WTC11 (cell line): ENCODE measurements at regions not wholly inside any gene's neighbourhood (a gene's known extent, or its start where the extent isn't known, plus 50 kb on each side); places are given as distances from the start of the nearest gene placed in this dataset.

Source experiments
- ATAC-seq: fragments of 200-7000 bp; cut with Tn5 transposase; 2 replicates; pipeline ENCODE4 v1.10.0; 2021; ENCODE audit warnings: mild to moderate bottlenecking, moderate library complexity
- CTCF ChIA-PET: fragments of 300-600 bp; sonication (Branson Sonifier 250); formaldehyde crosslinking; loops from one replicate; lab custom pipeline; 2021; ENCODE audit warnings: antibody characterized with exemption; lab: Charles Lee
- POLR2A ChIA-PET: fragments of 350-600 bp; sonication (Branson Sonifier 250); formaldehyde crosslinking; loops from one replicate; lab custom pipeline; 2021; ENCODE audit warnings: antibody characterized with exemption; lab: Charles Lee
- DNase-seq: peaks from one replicate; pipeline ENCODE4 v3.0.0; 2021; ENCODE audit warnings: low spot score
- H3K27ac Mint-ChIP-seq: 2 replicates; pipeline ENCODE4 v1.8.0; 2021; ENCODE audit warnings: mixed read lengths
- H3K27me3 Mint-ChIP-seq: 2 replicates; pipeline ENCODE4 v1.8.0; 2021; ENCODE audit warnings: low read depth, mild to moderate bottlenecking, moderate library complexity, mixed read lengths
- H3K36me3 Mint-ChIP-seq: 2 replicates; pipeline ENCODE4 v1.8.0; 2021; ENCODE audit warnings: mixed read lengths
- H3K4me1 Mint-ChIP-seq: 2 replicates; pipeline ENCODE4 v1.8.0; 2022; ENCODE audit warnings: mixed read lengths
- H3K4me3 Mint-ChIP-seq: 2 replicates; pipeline ENCODE4 v1.8.0; 2021; ENCODE audit warnings: mild to moderate bottlenecking, moderate library complexity, mixed read lengths
- H3K9me3 Mint-ChIP-seq: 2 replicates; pipeline ENCODE4 v1.8.0; 2021; ENCODE audit warnings: mixed read lengths
- CBFB ChIP-seq: sonication (generic); formaldehyde crosslinking; IDR thresholded peaks from 2 replicates; pipeline ENCODE4 v1.8.1; 2022; ENCODE audit warnings: mild to moderate bottlenecking, low read depth, missing genetic modification reagents
- GABPB1 ChIP-seq: sonication (generic); formaldehyde crosslinking; IDR thresholded peaks from 2 replicates; pipeline ENCODE4 v1.8.1; 2023; ENCODE audit warnings: mild to moderate bottlenecking, missing genetic modification reagents
- GRHL2 ChIP-seq: fragments of 250-450 bp; sonication (Bioruptor Pico); IDR thresholded peaks from 2 replicates; pipeline ENCODE4 v1.8.0; 2022; ENCODE audit warnings: mild to moderate bottlenecking, moderate library complexity; ENCODE audit not compliant: insufficient replicate concordance, severe bottlenecking
- IRF2 ChIP-seq: sonication (generic); formaldehyde crosslinking; IDR thresholded peaks from 2 replicates; pipeline ENCODE4 v1.8.0; 2022; ENCODE audit warnings: low read depth, missing genetic modification reagents, borderline replicate concordance
- JUN ChIP-seq: sonication (generic); formaldehyde crosslinking; IDR thresholded peaks from 2 replicates; pipeline ENCODE4 v1.8.0; 2023; ENCODE audit warnings: mild to moderate bottlenecking, missing genetic modification reagents
- MAX ChIP-seq: sonication (generic); formaldehyde crosslinking; IDR thresholded peaks from 2 replicates; pipeline ENCODE4 v1.8.0; 2022; ENCODE audit warnings: mild to moderate bottlenecking, missing genetic modification reagents
- NFE2L1 ChIP-seq: sonication (generic); formaldehyde crosslinking; IDR thresholded peaks from 2 replicates; pipeline ENCODE4 v1.8.1; 2023; ENCODE audit warnings: missing genetic modification reagents
- NR3C1 ChIP-seq: sonication (generic); formaldehyde crosslinking; conservative IDR thresholded peaks from 2 replicates; pipeline ENCODE4 v1.8.1; 2023; ENCODE audit warnings: low read depth, mild to moderate bottlenecking, missing genetic modification reagents
- TP53 ChIP-seq: sonication (generic); formaldehyde crosslinking; IDR thresholded peaks from 2 replicates; pipeline ENCODE4 v1.8.1; 2023; ENCODE audit warnings: mild to moderate bottlenecking, missing genetic modification reagents
- ZNF219 ChIP-seq: sonication (generic); formaldehyde crosslinking; IDR thresholded peaks from 2 replicates; pipeline ENCODE4 v1.8.0; 2023; ENCODE audit warnings: missing genetic modification reagents, mild to moderate bottlenecking, borderline replicate concordance
- ZNF317 ChIP-seq: sonication (generic); formaldehyde crosslinking; IDR thresholded peaks from 2 replicates; pipeline ENCODE4 v1.8.1; 2023; ENCODE audit warnings: low read depth, mild to moderate bottlenecking, moderate library complexity, missing genetic modification reagents, borderline replicate concordance
- ZNF416 ChIP-seq: fragments of 250-450 bp; sonication (Bioruptor Pico); IDR thresholded peaks from 2 replicates; pipeline ENCODE4 v1.9.0; 2021; ENCODE audit warnings: mild to moderate bottlenecking, inconsistent platforms
- ZSCAN18 ChIP-seq: fragments of 250-450 bp; sonication (Bioruptor Pico); IDR thresholded peaks from 2 replicates; pipeline ENCODE4 v2.1.2; 2022; ENCODE audit warnings: mild to moderate bottlenecking, moderate library complexity
- TF ChIP-seq, protein P1 (sequence below): sonication (generic); formaldehyde crosslinking; IDR thresholded peaks from 2 replicates; pipeline ENCODE4 v1.8.1; 2023; ENCODE audit warnings: mild to moderate bottlenecking, missing genetic modification reagents, moderate library complexity
- TF ChIP-seq, protein P2 (sequence below): fragments of 250-450 bp; sonication (Bioruptor Pico); IDR thresholded peaks from 2 replicates; pipeline ENCODE4 v1.9.0; 2021; ENCODE audit warnings: moderate library complexity, mild to moderate bottlenecking, inconsistent platforms, borderline replicate concordance
- TF ChIP-seq, protein P3 (sequence below): sonication (generic); formaldehyde crosslinking; IDR thresholded peaks from 2 replicates; pipeline ENCODE4 v1.8.0; 2023; ENCODE audit warnings: missing genetic modification reagents
- TF ChIP-seq, protein P4 (sequence below): sonication (generic); formaldehyde crosslinking; IDR thresholded peaks from 2 replicates; pipeline ENCODE4 v1.8.1; 2022; ENCODE audit warnings: low read depth, mild to moderate bottlenecking, moderate library complexity, missing genetic modification reagents, borderline replicate concordance

DNA sequence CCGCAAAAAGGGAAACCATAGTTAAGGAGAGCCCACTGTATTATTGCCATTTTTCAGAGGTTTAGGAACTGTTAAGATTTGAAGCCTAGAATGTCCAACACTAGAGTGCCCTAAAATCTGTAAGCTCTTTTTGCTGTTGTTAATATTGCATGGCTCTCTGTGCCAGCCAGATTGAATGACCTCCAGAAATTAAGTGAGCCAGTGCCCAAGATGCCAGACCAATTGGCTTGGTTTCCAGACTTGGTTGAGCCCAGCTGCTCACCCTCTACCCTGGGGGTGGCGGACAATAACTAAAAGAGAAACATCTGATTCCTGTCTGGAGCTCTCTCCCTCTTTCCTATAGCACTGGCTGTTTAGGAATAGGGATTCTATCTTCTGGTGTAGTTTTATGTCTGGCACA is 340.1 kb downstream of the PHF14 start:
- peaks cover 14% of the 10 kb centered on the region for H3K4me1 Mint-ChIP-seq
- no peaks in the 10 kb centered on the region; the same call in 1 of the 2 replicates for H3K27me3 Mint-ChIP-seq
- CTCF ChIA-PET, result no interaction called here
- no peak overlapping the region for H3K4me3 Mint-ChIP-seq
- POLR2A ChIA-PET, result no interaction called here
- no peaks in the 10 kb centered on the region for H3K9me3 Mint-ChIP-seq
- H3K27ac Mint-ChIP-seq, result no peak overlapping the region
- TF ChIP-seq NR3C1 (CRISPR knock-in tag), result no peak
- no peak for TF ChIP-seq CBFB (CRISPR knock-in tag)
- TF ChIP-seq, all 79 proteins: peak for 0
- DNase-seq (no peak), ATAC-seq (no peak)
- no peaks in the 10 kb centered on the region for H3K36me3 Mint-ChIP-seq

DNA sequence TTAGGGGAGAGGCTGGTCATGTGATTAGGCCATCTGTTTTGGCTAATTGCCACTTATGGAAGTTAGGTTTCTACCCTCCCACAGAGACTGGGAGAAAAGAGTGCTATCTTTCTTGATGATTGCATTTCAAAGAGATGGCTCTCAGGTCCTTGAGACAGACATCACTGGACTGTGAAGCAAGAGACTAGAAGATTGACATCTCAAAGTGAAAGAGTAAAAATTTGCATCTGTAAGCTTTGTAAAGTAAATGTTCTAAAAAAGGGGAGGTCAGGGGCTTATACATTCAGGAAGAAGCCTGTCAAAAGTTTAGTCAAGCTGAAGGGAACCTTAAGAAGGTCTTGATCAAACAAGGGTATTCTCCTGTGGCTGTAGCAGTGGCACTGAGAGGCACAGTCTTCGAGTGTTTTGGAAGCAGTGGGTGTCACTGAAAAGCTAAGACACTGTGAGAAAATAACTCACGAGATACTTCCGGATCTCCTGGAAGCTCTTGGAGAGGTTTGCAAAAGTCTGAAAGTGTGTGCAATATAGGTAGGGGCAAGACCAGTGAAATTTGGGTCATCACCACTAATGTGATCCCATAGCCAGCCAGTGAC is 342.1 kb downstream of the PHF14 start:
- TF ChIP-seq MAX (CRISPR knock-in tag), result no peak
- TF ChIP-seq, protein P1, sequence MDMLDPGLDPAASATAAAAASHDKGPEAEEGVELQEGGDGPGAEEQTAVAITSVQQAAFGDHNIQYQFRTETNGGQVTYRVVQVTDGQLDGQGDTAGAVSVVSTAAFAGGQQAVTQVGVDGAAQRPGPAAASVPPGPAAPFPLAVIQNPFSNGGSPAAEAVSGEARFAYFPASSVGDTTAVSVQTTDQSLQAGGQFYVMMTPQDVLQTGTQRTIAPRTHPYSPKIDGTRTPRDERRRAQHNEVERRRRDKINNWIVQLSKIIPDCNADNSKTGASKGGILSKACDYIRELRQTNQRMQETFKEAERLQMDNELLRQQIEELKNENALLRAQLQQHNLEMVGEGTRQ, result 0 out of 2 replicates have a peak, but pooled peaks have one; percentile 31
- no peaks in the 10 kb centered on the region for H3K9me3 Mint-ChIP-seq
- H3K4me3 Mint-ChIP-seq, result no peak overlapping the region
- DNase-seq (no peak), ATAC-seq (peak; percentile 20; the same call in 1 of the 2 replicates)
- POLR2A ChIA-PET, result no interaction called here
- H3K4me1 Mint-ChIP-seq, result peaks cover 14% of the 10 kb centered on the region
- CTCF ChIA-PET, result no interaction called here
- no peaks in the 10 kb centered on the region for H3K27me3 Mint-ChIP-seq
- H3K36me3 Mint-ChIP-seq, result no peaks in the 10 kb centered on the region
- H3K27ac Mint-ChIP-seq, result no peak overlapping the region

DNA sequence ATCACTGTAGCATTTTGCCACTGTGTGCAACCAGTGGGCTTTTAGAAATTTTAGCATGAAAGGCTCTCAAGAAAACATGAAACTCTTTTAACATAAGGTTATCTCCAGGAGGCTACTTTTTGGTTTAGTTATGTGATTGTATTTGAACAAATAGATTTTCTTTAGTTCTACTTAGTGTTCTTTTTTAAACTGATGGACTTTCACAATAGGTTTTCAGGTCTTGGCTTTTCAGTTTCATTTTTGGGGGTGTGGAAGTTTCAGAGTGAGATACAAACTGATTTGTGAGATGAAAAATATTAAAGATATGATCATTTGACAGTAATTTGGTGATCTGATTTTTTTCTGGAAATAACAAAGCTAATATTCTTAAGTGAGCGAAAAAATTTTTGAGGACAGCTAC is 344.1 kb downstream of the PHF14 start:
- ATAC-seq, result no peak
- Mint-ChIP-seq H3K9me3 (no peaks in the 10 kb centered on the region), H3K4me3 (no peak overlapping the region), H3K4me1 (peaks cover 14% of the 10 kb centered on the region), H3K36me3 (no peaks in the 10 kb centered on the region), H3K27ac (no peak overlapping the region), H3K27me3 (no peaks in the 10 kb centered on the region)
- ChIA-PET POLR2A (no interaction called here), CTCF (interaction anchor here (1.3 kb wide), 1 partner anchor 14 kb away, joined by 5 read pairs; no protein-coding TSS in a partner anchor)
- DNase-seq, result no peak
- TF ChIP-seq CBFB (CRISPR knock-in tag), result no peak

DNA sequence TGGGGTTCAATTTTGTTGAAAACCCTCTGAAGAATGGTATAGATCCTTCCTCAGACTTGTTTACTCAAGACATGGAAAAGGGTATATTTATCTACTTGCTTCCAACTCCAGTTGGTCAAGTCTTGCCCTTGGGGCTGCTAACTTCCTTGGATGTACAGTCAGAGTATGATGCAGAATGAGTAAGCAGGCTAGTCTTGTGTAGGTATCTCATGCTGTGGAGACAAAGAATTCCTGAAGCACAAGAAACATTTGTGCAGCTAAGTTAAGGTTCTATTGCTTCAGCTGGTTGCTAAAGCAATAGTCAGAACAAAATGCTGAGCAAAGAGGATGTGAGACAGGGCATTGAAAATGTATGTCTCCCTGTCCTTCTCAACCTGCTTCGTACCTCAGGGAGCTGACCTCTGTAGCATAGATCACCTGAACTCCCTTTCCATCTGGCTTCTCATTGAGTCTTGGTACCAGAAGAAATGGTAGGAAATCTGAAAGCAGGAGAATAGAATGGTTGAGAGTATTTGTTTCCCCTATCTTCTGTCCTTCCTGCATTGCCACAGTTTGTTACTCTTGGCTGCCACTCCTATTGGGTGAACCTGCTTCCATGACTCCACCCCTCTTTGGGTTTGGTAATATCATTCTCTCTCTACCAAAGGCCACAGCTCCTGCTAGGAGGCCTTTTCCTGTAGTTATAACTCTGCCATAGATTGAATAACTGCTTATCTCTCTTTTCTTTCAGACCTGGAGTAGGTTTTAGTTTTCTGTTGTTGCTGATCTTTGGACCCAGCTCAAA is 346.0 kb downstream of the PHF14 start:
- H3K4me1 Mint-ChIP-seq, result peaks cover 14% of the 10 kb centered on the region
- no peak overlapping the region for H3K27ac Mint-ChIP-seq
- no peaks in the 10 kb centered on the region for H3K36me3 Mint-ChIP-seq

More for the DNA sequence above, 346.0 kb downstream of the PHF14 start:
- TF ChIP-seq ZNF317 (CRISPR knock-in tag) (no peak), JUN (CRISPR knock-in tag) (no peak), GABPB1 (no peak), ZNF219 (CRISPR knock-in tag) (no peak), ZNF416 (CRISPR knock-in tag) (no peak), GRHL2 (no peak), IRF2 (CRISPR knock-in tag) (no peak), TP53 (CRISPR knock-in tag) (no peak), NFE2L1 (no peak), ZSCAN18 (CRISPR knock-in tag) (no peak)
- TF ChIP-seq, protein P2, sequence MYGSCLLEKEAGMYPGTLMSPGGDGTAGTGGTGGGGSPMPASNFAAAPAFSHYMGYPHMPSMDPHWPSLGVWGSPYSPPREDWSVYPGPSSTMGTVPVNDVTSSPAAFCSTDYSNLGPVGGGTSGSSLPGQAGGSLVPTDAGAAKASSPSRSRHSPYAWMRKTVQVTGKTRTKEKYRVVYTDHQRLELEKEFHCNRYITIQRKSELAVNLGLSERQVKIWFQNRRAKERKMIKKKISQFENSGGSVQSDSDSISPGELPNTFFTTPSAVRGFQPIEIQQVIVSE, result no peak
- TF ChIP-seq, protein P3, sequence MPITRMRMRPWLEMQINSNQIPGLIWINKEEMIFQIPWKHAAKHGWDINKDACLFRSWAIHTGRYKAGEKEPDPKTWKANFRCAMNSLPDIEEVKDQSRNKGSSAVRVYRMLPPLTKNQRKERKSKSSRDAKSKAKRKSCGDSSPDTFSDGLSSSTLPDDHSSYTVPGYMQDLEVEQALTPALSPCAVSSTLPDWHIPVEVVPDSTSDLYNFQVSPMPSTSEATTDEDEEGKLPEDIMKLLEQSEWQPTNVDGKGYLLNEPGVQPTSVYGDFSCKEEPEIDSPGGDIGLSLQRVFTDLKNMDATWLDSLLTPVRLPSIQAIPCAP (CRISPR knock-in tag), result no peak
- TF ChIP-seq, protein P4, sequence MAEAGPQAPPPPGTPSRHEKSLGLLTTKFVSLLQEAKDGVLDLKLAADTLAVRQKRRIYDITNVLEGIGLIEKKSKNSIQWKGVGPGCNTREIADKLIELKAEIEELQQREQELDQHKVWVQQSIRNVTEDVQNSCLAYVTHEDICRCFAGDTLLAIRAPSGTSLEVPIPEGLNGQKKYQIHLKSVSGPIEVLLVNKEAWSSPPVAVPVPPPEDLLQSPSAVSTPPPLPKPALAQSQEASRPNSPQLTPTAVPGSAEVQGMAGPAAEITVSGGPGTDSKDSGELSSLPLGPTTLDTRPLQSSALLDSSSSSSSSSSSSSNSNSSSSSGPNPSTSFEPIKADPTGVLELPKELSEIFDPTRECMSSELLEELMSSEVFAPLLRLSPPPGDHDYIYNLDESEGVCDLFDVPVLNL, result no peak
- Mint-ChIP-seq H3K27me3 (no peaks in the 10 kb centered on the region), H3K9me3 (no peaks in the 10 kb centered on the region), H3K4me3 (no peak overlapping the region)
- POLR2A ChIA-PET, result no interaction called here
- CTCF ChIA-PET, result no interaction called here
- DNase-seq (no peak), ATAC-seq (peak; percentile 75)
